Omental fat pad (tissue), 3 donors: ENCODE measurements at regions not wholly inside any gene's neighbourhood (a gene's known extent, or its start where the extent isn't known, plus 50 kb on each side); places are given as distances from the start of the nearest gene placed in this dataset. TPM values are rescaled to one million over a fixed set of nuclear protein-coding genes. Genes with fewer than 3 reads are reported as not detected.

Experiments
- ATAC-seq: fragments of 150-250 bp; one replicate; pipeline ENCODE4 v1.9.1; 2016; ENCODE audit warnings: mild to moderate bottlenecking, moderate library complexity; ENCODE audit not compliant: low FRiP score
- DNase-seq: peaks from one replicate; pipeline ENCODE4 v3.0.0-alpha.2; 2019; ENCODE audit warnings: low spot score
- small RNA-seq: library from RNA; depleted of rRNA; stranded (forward); fragments of <200 nt; gene quantifications from one replicate; pipeline ENCODE3, GENCODE V24; 2016
- TF ChIP-seq, protein P1 (sequence below), 3 donors: fragments of 450-650 bp; IDR thresholded peaks; one replicate each; pipeline ENCODE4 v1.5.1; 2016 to 2017; ENCODE audit warnings: antibody characterized with exemption in 3 of 3, mild to moderate bottlenecking in 3 of 3, moderate library complexity in 2 of 3

DNA sequence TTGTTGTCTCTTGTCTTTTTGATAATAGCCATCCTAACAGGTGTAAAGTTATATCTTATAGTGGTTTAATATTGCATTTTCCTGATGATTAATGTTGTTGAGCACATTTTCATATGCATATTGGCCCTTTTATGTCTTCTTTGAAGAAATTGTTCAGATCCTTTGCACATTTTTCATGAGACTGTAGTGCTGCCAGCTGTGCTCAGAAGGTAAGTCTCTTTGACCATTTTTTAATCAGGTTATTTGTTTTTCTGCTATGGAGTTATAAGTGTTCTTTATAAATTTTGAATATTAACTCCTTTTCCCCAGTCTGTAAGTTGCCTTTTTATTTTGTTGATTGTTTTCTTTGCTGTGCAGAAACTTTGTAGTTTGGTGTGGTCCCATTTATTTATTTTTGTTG is 55.8 kb upstream of the ZNF184 start:
- TF ChIP-seq, protein P1, sequence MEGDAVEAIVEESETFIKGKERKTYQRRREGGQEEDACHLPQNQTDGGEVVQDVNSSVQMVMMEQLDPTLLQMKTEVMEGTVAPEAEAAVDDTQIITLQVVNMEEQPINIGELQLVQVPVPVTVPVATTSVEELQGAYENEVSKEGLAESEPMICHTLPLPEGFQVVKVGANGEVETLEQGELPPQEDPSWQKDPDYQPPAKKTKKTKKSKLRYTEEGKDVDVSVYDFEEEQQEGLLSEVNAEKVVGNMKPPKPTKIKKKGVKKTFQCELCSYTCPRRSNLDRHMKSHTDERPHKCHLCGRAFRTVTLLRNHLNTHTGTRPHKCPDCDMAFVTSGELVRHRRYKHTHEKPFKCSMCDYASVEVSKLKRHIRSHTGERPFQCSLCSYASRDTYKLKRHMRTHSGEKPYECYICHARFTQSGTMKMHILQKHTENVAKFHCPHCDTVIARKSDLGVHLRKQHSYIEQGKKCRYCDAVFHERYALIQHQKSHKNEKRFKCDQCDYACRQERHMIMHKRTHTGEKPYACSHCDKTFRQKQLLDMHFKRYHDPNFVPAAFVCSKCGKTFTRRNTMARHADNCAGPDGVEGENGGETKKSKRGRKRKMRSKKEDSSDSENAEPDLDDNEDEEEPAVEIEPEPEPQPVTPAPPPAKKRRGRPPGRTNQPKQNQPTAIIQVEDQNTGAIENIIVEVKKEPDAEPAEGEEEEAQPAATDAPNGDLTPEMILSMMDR (IDR thresholded peaks at IDR 0.05): no peak
- no peak for DNase-seq
- no peak for ATAC-seq

Small RNAs in the stretch of these regions (small RNA-seq; reads per million reads assigned to genes)
- gene AL031229.1 (not detected), gene HIST1H4PS1 (not detected), gene RNU6-471P (not detected)
